Mesothelial cell of epicardium (in vitro differentiated cells): ENCODE measurements at regions not wholly inside any gene's neighbourhood (a gene's known extent, or its start where the extent isn't known, plus 50 kb on each side); places are given as distances from the start of the nearest gene placed in this dataset.

Experiments used
- DNase-seq, 2 experiments: peaks; one replicate each; pipeline ENCODE4 v3.0.0; 2021; ENCODE audit warnings: low spot score in 2 of 2; ENCODE audit not compliant: unreplicated experiment in 2 of 2
- H3K27ac Mint-ChIP-seq: 2 replicates; pipeline ENCODE4 v1.8.0; 2021; ENCODE audit warnings: mixed read lengths
- H3K27me3 Mint-ChIP-seq: 2 replicates; pipeline ENCODE4 v1.8.0; 2021; ENCODE audit warnings: low read depth, mixed read lengths
- H3K36me3 Mint-ChIP-seq: 2 replicates; pipeline ENCODE4 v1.8.0; 2021; ENCODE audit warnings: mixed read lengths
- H3K4me1 Mint-ChIP-seq: 2 replicates; pipeline ENCODE4 v1.8.0; 2021; ENCODE audit warnings: mixed read lengths
- H3K4me3 Mint-ChIP-seq: 2 replicates; pipeline ENCODE4 v1.8.0; 2021; ENCODE audit warnings: mild to moderate bottlenecking, moderate library complexity, mixed read lengths
- H3K9me3 Mint-ChIP-seq: 2 replicates; pipeline ENCODE4 v1.8.0; 2021; ENCODE audit warnings: mixed read lengths
- CTCF ChIP-seq: fragments of 200-600 bp; sonication (generic); IDR thresholded peaks from one replicate; pipeline ENCODE4 v1.5.0; 2021; ENCODE audit warnings: antibody characterized with exemption; ENCODE audit not compliant: unreplicated experiment

- Mint-ChIP-seq H3K4me1 (no peaks in the 10 kb centered on the region), H3K4me3 (no peak overlapping the region), H3K27me3 (peaks cover 7% of the 10 kb centered on the region), H3K27ac (no peak overlapping the region), H3K36me3 (no peaks in the 10 kb centered on the region), H3K9me3 (peaks cover 42% of the 10 kb centered on the region)
- TF ChIP-seq CTCF: no peak
- no peak for DNase-seq
These were observed 126.9 kb upstream of the SLC35F3 start for GRCh38 chr1:233777566-233777965.

GRCh38 chr1:233780049-233780448 is 124.4 kb upstream of the SLC35F3 start:
- TF ChIP-seq CTCF: no peak
- no peak overlapping the region for H3K27ac Mint-ChIP-seq
- no peaks in the 10 kb centered on the region for H3K4me1 Mint-ChIP-seq
- H3K4me3 Mint-ChIP-seq: no peak overlapping the region
- peaks cover 20% of the 10 kb centered on the region for H3K9me3 Mint-ChIP-seq
- H3K27me3 Mint-ChIP-seq: peaks cover 5% of the 10 kb centered on the region
- no peak for DNase-seq
- H3K36me3 Mint-ChIP-seq: no peaks in the 10 kb centered on the region

GRCh38 chr1:233782937-233783586 is 121.4 kb upstream of the SLC35F3 start:
- no peaks in the 10 kb centered on the region for H3K27me3 Mint-ChIP-seq
- H3K36me3 Mint-ChIP-seq: no peaks in the 10 kb centered on the region

GRCh38 chr1:233787599-233787998 is 116.9 kb upstream of the SLC35F3 start:
- TF ChIP-seq CTCF: no peak
- Mint-ChIP-seq H3K9me3 (no peaks in the 10 kb centered on the region), H3K4me1 (no peaks in the 10 kb centered on the region), H3K4me3 (no peak overlapping the region), H3K27me3 (peaks cover 9% of the 10 kb centered on the region), H3K27ac (no peak overlapping the region), H3K36me3 (no peaks in the 10 kb centered on the region)
- no peak for DNase-seq

More at GRCh38 chr1:233782937-233783586, 121.4 kb upstream of the SLC35F3 start:
- Mint-ChIP-seq H3K9me3 (peaks cover 18% of the 10 kb centered on the region), H3K4me1 (no peaks in the 10 kb centered on the region), H3K27ac (no peak overlapping the region), H3K4me3 (no peak overlapping the region)
- TF ChIP-seq CTCF: no peak
- DNase-seq: no peak

GRCh38 chr1:233788687-233789086 is 115.8 kb upstream of the SLC35F3 start:
- TF ChIP-seq CTCF: no peak
- no peaks in the 10 kb centered on the region for H3K36me3 Mint-ChIP-seq
- H3K27me3 Mint-ChIP-seq: peaks cover 9% of the 10 kb centered on the region
- H3K27ac Mint-ChIP-seq: no peak overlapping the region
- DNase-seq: no peak
- H3K4me1 Mint-ChIP-seq: no peaks in the 10 kb centered on the region
- peaks cover 4% of the 10 kb centered on the region for H3K9me3 Mint-ChIP-seq
- no peak overlapping the region for H3K4me3 Mint-ChIP-seq

- no peaks in the 10 kb centered on the region for H3K36me3 Mint-ChIP-seq
- no peak overlapping the region for H3K27ac Mint-ChIP-seq
- no peak for DNase-seq
- H3K4me1 Mint-ChIP-seq: no peaks in the 10 kb centered on the region
- H3K9me3 Mint-ChIP-seq: peaks cover 16% of the 10 kb centered on the region
- TF ChIP-seq CTCF: no peak
- peaks cover 9% of the 10 kb centered on the region for H3K27me3 Mint-ChIP-seq
- no peak overlapping the region for H3K4me3 Mint-ChIP-seq
These were observed 114.4 kb upstream of the SLC35F3 start for GRCh38 chr1:233790121-233790520.
